Fibroblast of pulmonary artery (primary cell): ENCODE measurements at regions not wholly inside any gene's neighbourhood (a gene's known extent, or its start where the extent isn't known, plus 50 kb on each side); places are given as distances from the start of the nearest gene placed in this dataset.

Source experiments
- DNase-seq: peaks from one replicate; pipeline ENCODE4 v3.0.0-alpha.2; 2010; ENCODE audit warnings: low read depth
- H3K4me3 ChIP-seq: replicated peaks from 2 replicates; pipeline ENCODE4 v1.5.1; 2011; ENCODE audit warnings: low read depth, mild to moderate bottlenecking, control low read depth, low read length, moderate library complexity
- TF ChIP-seq, protein P1 (sequence below): IDR thresholded peaks from 2 replicates; pipeline ENCODE4 v1.5.1; 2011; ENCODE audit warnings: mild to moderate bottlenecking, control low read depth, low read length, inconsistent platforms; ENCODE audit errors: missing control alignments

DNA sequence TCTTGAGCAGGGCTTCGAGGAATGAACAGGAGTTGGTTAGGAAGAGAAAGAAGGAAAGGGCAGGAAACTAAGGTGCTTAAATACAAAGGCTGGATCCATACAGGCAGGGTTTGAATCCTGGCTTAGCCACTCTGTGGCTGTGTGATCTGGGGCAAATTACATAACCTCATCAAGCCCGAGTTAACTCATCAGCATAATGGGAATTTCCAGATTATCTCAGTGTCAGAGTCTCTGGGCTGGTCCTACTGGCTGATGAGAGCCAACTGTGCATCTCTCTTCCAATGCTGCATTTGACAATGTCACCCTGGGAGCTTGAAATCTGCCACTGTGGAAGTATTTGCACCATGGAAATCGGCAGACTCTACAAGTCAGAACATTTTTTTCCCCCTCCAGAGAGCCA, 83.8 kb upstream of the SLC6A6 start:
- H3K4me3 ChIP-seq = no peak overlapping the region
- no peak for DNase-seq
- TF ChIP-seq, protein P1, sequence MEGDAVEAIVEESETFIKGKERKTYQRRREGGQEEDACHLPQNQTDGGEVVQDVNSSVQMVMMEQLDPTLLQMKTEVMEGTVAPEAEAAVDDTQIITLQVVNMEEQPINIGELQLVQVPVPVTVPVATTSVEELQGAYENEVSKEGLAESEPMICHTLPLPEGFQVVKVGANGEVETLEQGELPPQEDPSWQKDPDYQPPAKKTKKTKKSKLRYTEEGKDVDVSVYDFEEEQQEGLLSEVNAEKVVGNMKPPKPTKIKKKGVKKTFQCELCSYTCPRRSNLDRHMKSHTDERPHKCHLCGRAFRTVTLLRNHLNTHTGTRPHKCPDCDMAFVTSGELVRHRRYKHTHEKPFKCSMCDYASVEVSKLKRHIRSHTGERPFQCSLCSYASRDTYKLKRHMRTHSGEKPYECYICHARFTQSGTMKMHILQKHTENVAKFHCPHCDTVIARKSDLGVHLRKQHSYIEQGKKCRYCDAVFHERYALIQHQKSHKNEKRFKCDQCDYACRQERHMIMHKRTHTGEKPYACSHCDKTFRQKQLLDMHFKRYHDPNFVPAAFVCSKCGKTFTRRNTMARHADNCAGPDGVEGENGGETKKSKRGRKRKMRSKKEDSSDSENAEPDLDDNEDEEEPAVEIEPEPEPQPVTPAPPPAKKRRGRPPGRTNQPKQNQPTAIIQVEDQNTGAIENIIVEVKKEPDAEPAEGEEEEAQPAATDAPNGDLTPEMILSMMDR = no peak

- DNase-seq = peak; percentile 78
- H3K4me3 ChIP-seq = no peak overlapping the region
- TF ChIP-seq, protein P1 = no peak
These were observed 82.7 kb upstream of the SLC6A6 start for GRCh38 chr3:14319654-14320182.

GRCh38 chr3:14320219-14320618, 82.2 kb upstream of the SLC6A6 start:
- TF ChIP-seq, protein P1 = no peak
- DNase-seq = no peak
- no peak overlapping the region for H3K4me3 ChIP-seq

DNA sequence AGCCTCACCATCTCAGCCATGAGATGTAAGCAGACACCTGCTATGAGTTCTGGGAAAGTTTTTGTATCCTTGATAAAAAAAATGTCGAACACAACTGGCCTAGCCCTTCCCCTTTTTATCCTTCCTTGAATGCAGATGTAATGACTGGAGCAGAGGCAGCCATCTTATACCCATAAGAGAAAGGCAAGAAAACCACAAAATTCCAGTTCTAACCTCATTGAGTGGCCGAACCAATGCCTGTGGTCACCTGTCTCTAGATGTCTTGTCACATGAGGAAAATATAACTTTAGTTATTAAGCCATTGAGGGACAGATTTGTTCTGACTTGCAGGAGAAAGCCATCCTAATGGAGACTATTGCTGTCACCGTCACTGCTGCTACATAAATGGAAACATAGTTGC, 80.4 kb upstream of the SLC6A6 start:
- no peak overlapping the region for H3K4me3 ChIP-seq
- no peak for DNase-seq
- TF ChIP-seq, protein P1 = no peak

DNA sequence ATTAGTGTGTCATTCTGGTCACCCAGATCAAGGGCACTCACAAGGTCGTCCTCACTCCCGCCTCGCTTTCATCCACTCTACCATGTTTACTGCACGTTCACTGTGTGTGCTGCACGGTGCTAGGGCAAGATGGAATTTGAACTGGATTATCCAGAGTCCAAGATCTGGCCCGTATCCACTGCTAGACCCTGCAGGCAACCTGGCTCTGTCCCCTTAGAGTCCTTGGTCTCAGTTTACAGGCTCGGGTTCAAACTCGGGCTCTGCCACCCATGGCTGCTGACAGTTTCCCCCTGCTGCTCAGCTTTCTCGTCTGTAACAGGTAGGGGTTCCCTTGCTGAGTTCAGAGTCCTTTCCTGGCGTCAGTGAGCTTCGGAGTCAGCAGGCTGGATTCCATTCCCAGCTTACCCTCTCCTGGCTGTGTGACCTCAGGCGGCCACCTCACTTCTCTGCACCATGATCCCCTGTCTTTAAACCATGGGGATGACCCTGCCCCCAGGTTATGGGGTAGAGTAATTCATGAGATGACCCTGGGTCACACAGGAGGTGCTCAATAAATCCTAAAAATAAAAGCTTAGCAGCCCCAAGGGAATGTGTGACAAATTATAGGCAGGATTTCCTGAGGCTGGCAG, 79.6 kb upstream of the SLC6A6 start:
- TF ChIP-seq, protein P1 = no peak
- DNase-seq = no peak

DNA sequence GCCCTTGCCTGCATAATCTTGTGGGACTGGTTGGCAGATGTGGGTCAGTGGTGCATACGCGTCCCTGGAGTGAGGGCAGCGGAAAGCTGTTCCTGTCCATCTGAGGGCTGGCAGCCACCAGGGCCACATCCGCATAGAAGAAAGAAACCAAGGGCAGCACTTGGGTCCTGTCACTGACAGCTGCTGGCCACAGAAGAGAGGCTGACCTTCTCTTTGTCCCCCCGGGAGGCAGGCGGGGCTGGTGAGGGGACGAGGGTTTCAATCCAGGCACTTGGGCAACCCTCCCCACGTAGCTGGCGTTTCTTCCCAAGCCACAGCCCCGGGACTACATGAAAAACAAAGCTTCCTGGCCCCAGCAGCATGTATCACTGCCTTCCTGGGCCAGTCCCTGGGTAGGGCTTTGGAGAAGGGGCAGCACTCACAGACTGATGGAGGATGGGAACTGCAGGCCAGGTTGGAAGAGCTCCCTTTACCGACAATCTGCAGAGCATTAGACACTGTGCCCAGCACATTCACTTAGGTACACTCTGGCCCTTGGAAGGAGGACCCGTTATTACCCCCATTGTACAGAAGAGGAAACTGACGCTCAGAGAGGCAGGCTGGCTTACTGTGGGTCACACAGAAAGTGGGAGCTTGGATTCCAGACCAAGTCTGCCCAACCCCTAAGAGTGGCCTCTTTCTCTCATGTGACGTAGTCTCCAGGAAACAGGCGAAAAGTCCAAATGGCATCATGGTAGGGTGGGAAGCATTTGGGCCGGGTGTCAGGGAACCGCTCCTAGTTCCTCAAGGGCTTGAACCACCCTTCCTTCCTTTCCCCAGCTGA, 78.8 kb upstream of the SLC6A6 start:
- no peak for DNase-seq
- TF ChIP-seq, protein P1 = no peak
- no peak overlapping the region for H3K4me3 ChIP-seq

More for the DNA sequence above, 79.6 kb upstream of the SLC6A6 start:
- no peak overlapping the region for H3K4me3 ChIP-seq
